Spleen (tissue), 11 donors: ENCODE measurements at regions not wholly inside any gene's neighbourhood (a gene's known extent, or its start where the extent isn't known, plus 50 kb on each side); places are given as distances from the start of the nearest gene placed in this dataset.

ENCODE experiments used
- DNase-seq: peaks from one replicate; pipeline ENCODE4 v3.0.0-alpha.2; 2020
- H3K27ac ChIP-seq, 8 donors: fragments of 200-600 bp; sonication (generic) in 7 of 8; 1 replicate in 4 of 8; 2 replicates in 4 of 8; pipeline versions ENCODE4 v1.5.0 to v1.8.0; 2016 to 2021; ENCODE audit warnings: inconsistent platforms in 4 of 8, mild to moderate bottlenecking in 4 of 8, moderate library complexity in 1 of 8
- H3K27me3 ChIP-seq, 7 donors: fragments of 200-600 bp; sonication (generic) in 6 of 7; replicated peaks in 1 of 7; 1 replicate in 4 of 7; 2 replicates in 3 of 7; pipeline versions ENCODE4 v1.5.0 to v1.8.0; 2016 to 2021; ENCODE audit warnings: inconsistent platforms in 3 of 7, mild to moderate bottlenecking in 1 of 7
- H3K36me3 ChIP-seq, 6 donors: fragments of 200-600 bp; sonication (generic) in 5 of 6; 1 replicate in 4 of 6; 2 replicates in 2 of 6; pipeline versions ENCODE4 v1.5.0 to v1.8.0; 2016 to 2021; ENCODE audit warnings: inconsistent platforms in 2 of 6
- H3K4me1 ChIP-seq, 6 donors: fragments of 200-600 bp; sonication (generic) in 5 of 6; 1 replicate in 3 of 6; 2 replicates in 3 of 6; pipeline versions ENCODE4 v1.5.0 to v1.8.0; 2016 to 2021; ENCODE audit warnings: inconsistent platforms in 3 of 6
- H3K4me3 ChIP-seq, 8 donors: fragments of 200-600 bp; sonication (generic) in 7 of 8; 1 replicate in 4 of 8; 2 replicates in 4 of 8; pipeline versions ENCODE4 v1.5.0 to v1.8.0; 2016 to 2021; ENCODE audit warnings: inconsistent platforms in 4 of 8, mild to moderate bottlenecking in 4 of 8, moderate library complexity in 2 of 8
- H3K9me3 ChIP-seq, 8 donors: fragments of 200-600 bp; sonication (generic) in 7 of 8; 1 replicate in 4 of 8; 2 replicates in 4 of 8; pipeline versions ENCODE4 v1.5.0 to v1.8.0; 2016 to 2021; ENCODE audit warnings: inconsistent platforms in 4 of 8
- CTCF ChIP-seq, 11 experiments: fragments of 200-600 bp in 7 of 11; fragments of 450-650 bp in 4 of 11; sonication (generic) in 4 of 11; IDR thresholded peaks in 8 of 11; conservative IDR thresholded peaks in 3 of 11; 1 replicate in 7 of 11; 2 replicates in 4 of 11; pipeline versions ENCODE4 v1.4.0 to v1.8.0; 2016 to 2021; ENCODE audit warnings: antibody characterized with exemption in 11 of 11, inconsistent platforms in 4 of 11, mild to moderate bottlenecking in 1 of 11
- POLR2A ChIP-seq, 3 donors: fragments of 450-650 bp; IDR thresholded peaks; one replicate each; pipeline ENCODE4 v1.5.1; 2017; ENCODE audit warnings: antibody characterized with exemption in 3 of 3, mild to moderate bottlenecking in 1 of 3
- POLR2AphosphoS5 ChIP-seq, 3 donors: sonication (generic); formaldehyde crosslinking; IDR thresholded peaks; one replicate each; pipeline ENCODE4 v1.5.1; 2017; ENCODE audit warnings: antibody characterized with exemption in 3 of 3
- WGBS, 5 donors: extraction: QIAGEN DNeasy Blood & Tissue Kit in 3 of 5; methylation state at CpG; one replicate each; pipeline versions ENCODE4 v1.1.5 to v1.1.7; 2013 to 2018; 5-methylcytosine and 5-hydroxymethylcytosine counted together
- intact Hi-C: fragments of 100-400 bp; cut with DNase I; formaldehyde crosslinking; loops from one replicate; pipeline ENCODE4 v1.15.0; 2023; ENCODE audit warnings: low total_unique reads
- donor health status: healthy with polysubstance abuse.
- donor health status: DM: no; HTN: no; CAD: no; lungs with moderate emphysema.
- donor health status: DM: no; HTN: no; CAD: no.
- donor health status: Bipolar disorder and iron deficiency.
- donor health status: healthy.
- donor health status: DM: no; HTN: no; CAD: no.
- donor health status: DM: yes; HTN: yes; CAD: no.

- no peaks in the 10 kb centered on the region for H3K4me1 ChIP-seq
- intact Hi-C loops = no loop called here
- no peak overlapping the region for H3K4me3 ChIP-seq
- TF ChIP-seq POLR2A (IDR thresholded peaks at IDR 0.05) = no peak
- TF ChIP-seq POLR2AphosphoS5 (IDR thresholded peaks at IDR 0.05) = no peak
- no peak for TF ChIP-seq CTCF (IDR thresholded peaks at IDR 0.05 in 8 of 11, conservative IDR thresholded peaks at IDR 0.05 in 3 of 11)
- 87 to 90% (median 89%) methylated on average over 4 of the region's 4 CpGs for WGBS, 5 donors
- no peaks in the 10 kb centered on the region for H3K9me3 ChIP-seq
- no peaks in the 10 kb centered on the region for H3K27me3 ChIP-seq
- H3K36me3 ChIP-seq = no peaks in the 10 kb centered on the region
- no peak overlapping the region for H3K27ac ChIP-seq
- DNase-seq = no peak
Observed at GRCh38 chr13:105991622-105992277, 543.7 kb downstream of the EFNB2 start.

GRCh38 chr13:105991131-105991530, 544.3 kb downstream of the EFNB2 start:
- DNase-seq = no peak
- Histone ChIP-seq H3K36me3 (no peaks in the 10 kb centered on the region), H3K9me3 (no peaks in the 10 kb centered on the region), H3K4me3 (no peak overlapping the region), H3K4me1 (no peaks in the 10 kb centered on the region), H3K27me3 (no peaks in the 10 kb centered on the region), H3K27ac (no peak overlapping the region)
- WGBS, 5 donors = 83 to 97% (median 91%) methylated on average over 1 of the region's 1 CpG
- intact Hi-C loops = no loop called here
- TF ChIP-seq CTCF (IDR thresholded peaks at IDR 0.05 in 8 of 11, conservative IDR thresholded peaks at IDR 0.05 in 3 of 11) = no peak

- Histone ChIP-seq H3K9me3 (no peaks in the 10 kb centered on the region), H3K36me3 (no peaks in the 10 kb centered on the region), H3K27ac (no peak overlapping the region), H3K4me3 (no peak overlapping the region), H3K4me1 (no peaks in the 10 kb centered on the region), H3K27me3 (no peaks in the 10 kb centered on the region)
- no peak for TF ChIP-seq POLR2AphosphoS5 (IDR thresholded peaks at IDR 0.05)
- TF ChIP-seq CTCF (IDR thresholded peaks at IDR 0.05 in 8 of 11, conservative IDR thresholded peaks at IDR 0.05 in 3 of 11) = no peak
- TF ChIP-seq POLR2A (IDR thresholded peaks at IDR 0.05) = no peak
- intact Hi-C loops = no loop called here
- 58 to 82% (median 68%) methylated on average over 4 of the region's 4 CpGs for WGBS, 5 donors
- DNase-seq = no peak
Observed at GRCh38 chr13:105990256-105990958, 545.1 kb downstream of the EFNB2 start.

- WGBS, 5 donors = 79 to 90% (median 86%) methylated on average over 11 of the region's 11 CpGs
- Histone ChIP-seq H3K27ac (no peak overlapping the region), H3K4me3 (no peak overlapping the region), H3K4me1 (no peaks in the 10 kb centered on the region), H3K27me3 (no peaks in the 10 kb centered on the region), H3K36me3 (no peaks in the 10 kb centered on the region), H3K9me3 (no peaks in the 10 kb centered on the region)
- DNase-seq = no peak
- intact Hi-C loops = no loop called here
- TF ChIP-seq POLR2AphosphoS5 (IDR thresholded peaks at IDR 0.05) = no peak
- no peak for TF ChIP-seq CTCF (IDR thresholded peaks at IDR 0.05 in 8 of 11, conservative IDR thresholded peaks at IDR 0.05 in 3 of 11)
- TF ChIP-seq POLR2A (IDR thresholded peaks at IDR 0.05) = no peak
Observed at GRCh38 chr13:105984646-105985045, 550.8 kb downstream of the EFNB2 start.
